ENCODE measurements at regions not wholly inside any gene's neighbourhood (a gene's known extent, or its start where the extent isn't known, plus 50 kb on each side); places are given as distances from the start of the nearest gene placed in this dataset.

DNA sequence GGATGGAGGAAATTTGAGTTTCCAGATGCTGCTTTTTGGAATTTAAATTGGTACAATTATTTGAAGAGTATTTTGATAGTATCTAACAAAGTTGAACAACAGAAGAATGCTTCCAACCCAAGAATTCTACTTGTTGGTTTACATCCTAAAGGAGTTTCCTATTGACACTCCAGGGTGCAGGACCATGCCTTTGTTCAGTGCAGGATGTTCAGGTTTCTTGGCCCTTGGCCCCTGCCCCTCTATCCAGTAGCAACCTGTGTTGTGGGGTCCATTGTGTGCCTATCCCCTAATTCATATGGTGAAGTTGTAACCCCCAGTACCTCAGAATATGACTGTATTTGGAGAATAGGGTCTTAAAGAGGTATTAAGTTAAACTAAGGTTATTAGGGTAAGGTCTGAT, 750.0 kb upstream of the ZNF608 start:
- Mint-ChIP-seq H3K9me3 (peaks cover 4% of the 10 kb centered on the region), H3K27ac (no peak overlapping the region), H3K36me3 (ENCODE audit: low read depth) (no peaks in the 10 kb centered on the region), H3K27me3 (ENCODE audit: insufficient read depth) (no peaks in the 10 kb centered on the region), H3K4me1 (peaks cover 8% of the 10 kb centered on the region), H3K4me3 (no peak overlapping the region)
- TF ChIP-seq, protein P1, sequence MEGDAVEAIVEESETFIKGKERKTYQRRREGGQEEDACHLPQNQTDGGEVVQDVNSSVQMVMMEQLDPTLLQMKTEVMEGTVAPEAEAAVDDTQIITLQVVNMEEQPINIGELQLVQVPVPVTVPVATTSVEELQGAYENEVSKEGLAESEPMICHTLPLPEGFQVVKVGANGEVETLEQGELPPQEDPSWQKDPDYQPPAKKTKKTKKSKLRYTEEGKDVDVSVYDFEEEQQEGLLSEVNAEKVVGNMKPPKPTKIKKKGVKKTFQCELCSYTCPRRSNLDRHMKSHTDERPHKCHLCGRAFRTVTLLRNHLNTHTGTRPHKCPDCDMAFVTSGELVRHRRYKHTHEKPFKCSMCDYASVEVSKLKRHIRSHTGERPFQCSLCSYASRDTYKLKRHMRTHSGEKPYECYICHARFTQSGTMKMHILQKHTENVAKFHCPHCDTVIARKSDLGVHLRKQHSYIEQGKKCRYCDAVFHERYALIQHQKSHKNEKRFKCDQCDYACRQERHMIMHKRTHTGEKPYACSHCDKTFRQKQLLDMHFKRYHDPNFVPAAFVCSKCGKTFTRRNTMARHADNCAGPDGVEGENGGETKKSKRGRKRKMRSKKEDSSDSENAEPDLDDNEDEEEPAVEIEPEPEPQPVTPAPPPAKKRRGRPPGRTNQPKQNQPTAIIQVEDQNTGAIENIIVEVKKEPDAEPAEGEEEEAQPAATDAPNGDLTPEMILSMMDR (conservative IDR thresholded peaks at IDR 0.05), result no peak
- no peak overlapping the region for H3K4me3 ChIP-seq (ENCODE audit: low read length)
- H3K27ac ChIP-seq (ENCODE audit: low read depth, low read length), result no peak overlapping the region
- H3K36me3 ChIP-seq (ENCODE audit: control insufficient read depth, insufficient read depth, low read length), result no peaks in the 10 kb centered on the region
- H3K9ac ChIP-seq (ENCODE audit: extremely low read depth, low read length, poor library complexity, severe bottlenecking), result no peak overlapping the region
- H3K4me1 ChIP-seq (ENCODE audit: control insufficient read depth, insufficient read depth, low read length), result no peaks in the 10 kb centered on the region
- DNase-seq, result no peak
- H3K9me3 ChIP-seq (ENCODE audit: control insufficient read depth, low read length), result no peaks in the 10 kb centered on the region
- no peaks in the 10 kb centered on the region for H3K27me3 ChIP-seq (ENCODE audit: control insufficient read depth, insufficient read depth, low read length, poor library complexity, severe bottlenecking)

- Mint-ChIP-seq H3K4me3 (no peak overlapping the region), H3K4me1 (peaks cover 6% of the 10 kb centered on the region), H3K27ac (no peak overlapping the region), H3K27me3 (ENCODE audit: insufficient read depth) (no peaks in the 10 kb centered on the region), H3K36me3 (ENCODE audit: low read depth) (no peaks in the 10 kb centered on the region), H3K9me3 (peaks cover 4% of the 10 kb centered on the region)
- 90% methylated on average over 1 of the region's 2 CpGs; no CpG with 5 or more reads in 1 of the 2 experiments for WGBS, 2 experiments (ENCODE audit: insufficient coverage in 1 of 2, insufficient read length in 1 of 2)
- TF ChIP-seq, protein P1 (conservative IDR thresholded peaks at IDR 0.05), result no peak
- Histone ChIP-seq H3K4me3 (ENCODE audit: low read length) (no peak overlapping the region), H3K9ac (ENCODE audit: extremely low read depth, low read length, poor library complexity, severe bottlenecking) (no peak overlapping the region), H3K9me3 (ENCODE audit: control insufficient read depth, low read length) (no peaks in the 10 kb centered on the region), H3K27me3 (ENCODE audit: control insufficient read depth, insufficient read depth, low read length, poor library complexity, severe bottlenecking) (no peaks in the 10 kb centered on the region), H3K4me1 (ENCODE audit: control insufficient read depth, insufficient read depth, low read length) (no peaks in the 10 kb centered on the region), H3K36me3 (ENCODE audit: control insufficient read depth, insufficient read depth, low read length) (no peaks in the 10 kb centered on the region), H3K27ac (ENCODE audit: low read depth, low read length) (no peak overlapping the region)
- no peak for DNase-seq
Measured at GRCh38 chr5:125497651-125498050, 751.2 kb upstream of the ZNF608 start.

GRCh38 chr5:125499636-125500332, 753.3 kb upstream of the ZNF608 start:
- no peaks in the 10 kb centered on the region for H3K9me3 Mint-ChIP-seq
- WGBS, 2 experiments (ENCODE audit: insufficient coverage in 1 of 2, insufficient read length in 1 of 2), result 72 to 83% methylated on average over 1 to 2 of the region's 2 CpGs

More at GRCh38 chr5:125499636-125500332, 753.3 kb upstream of the ZNF608 start:
- Histone ChIP-seq H3K4me3 (ENCODE audit: low read length) (no peak overlapping the region), H3K27me3 (ENCODE audit: control insufficient read depth, insufficient read depth, low read length, poor library complexity, severe bottlenecking) (no peaks in the 10 kb centered on the region), H3K9ac (ENCODE audit: extremely low read depth, low read length, poor library complexity, severe bottlenecking) (no peak overlapping the region), H3K36me3 (ENCODE audit: control insufficient read depth, insufficient read depth, low read length) (no peaks in the 10 kb centered on the region), H3K4me1 (ENCODE audit: control insufficient read depth, insufficient read depth, low read length) (no peaks in the 10 kb centered on the region), H3K9me3 (ENCODE audit: control insufficient read depth, low read length) (no peaks in the 10 kb centered on the region), H3K27ac (ENCODE audit: low read depth, low read length) (no peak overlapping the region)
- H3K4me3 Mint-ChIP-seq, result no peak overlapping the region
- DNase-seq, result no peak
- no peaks in the 10 kb centered on the region for H3K27me3 Mint-ChIP-seq (ENCODE audit: insufficient read depth)
- no peaks in the 10 kb centered on the region for H3K36me3 Mint-ChIP-seq (ENCODE audit: low read depth)
- TF ChIP-seq, protein P1 (conservative IDR thresholded peaks at IDR 0.05), result no peak
- peaks cover 6% of the 10 kb centered on the region for H3K4me1 Mint-ChIP-seq
- no peak overlapping the region for H3K27ac Mint-ChIP-seq
